Heart left ventricle (tissue), 16 donors: ENCODE measurements at regions not wholly inside any gene's neighbourhood (a gene's known extent, or its start where the extent isn't known, plus 50 kb on each side); places are given as distances from the start of the nearest gene placed in this dataset.

ENCODE experiments used
- ATAC-seq, 4 donors: fragments of 200-7000 bp; cut with Tn5 transposase; one replicate each; pipeline ENCODE4 v1.9.1; 2020 to 2022; ENCODE audit warnings: moderate library complexity in 4 of 4, mild to moderate bottlenecking in 3 of 4, moderate number of reproducible peaks in 1 of 4
- DNase-seq, 5 donors: peaks; one replicate each; pipeline ENCODE4 v3.0.0-alpha.2; 2020
- H3K27ac ChIP-seq, 12 donors: fragments of 200-600 bp; sonication (generic) in 4 of 12; one replicate each; pipeline versions ENCODE4 v1.5.0 to v1.8.0; 2016 to 2022; ENCODE audit warnings: mild to moderate bottlenecking in 2 of 12
- H3K27me3 ChIP-seq, 9 donors: fragments of 200-600 bp; sonication (generic) in 2 of 9; one replicate each; pipeline versions ENCODE4 v1.5.1 to v1.8.0; 2016 to 2022; ENCODE audit warnings: mild to moderate bottlenecking in 3 of 9
- H3K36me3 ChIP-seq, 9 donors: fragments of 200-600 bp; sonication (generic) in 2 of 9; one replicate each; pipeline versions ENCODE4 v1.5.0 to v1.8.0; 2018 to 2022; ENCODE audit warnings: mild to moderate bottlenecking in 2 of 9
- H3K4me1 ChIP-seq, 12 donors: fragments of 200-600 bp; sonication (generic) in 4 of 12; one replicate each; pipeline versions ENCODE4 v1.5.0 to v1.8.0; 2016 to 2022; ENCODE audit warnings: mild to moderate bottlenecking in 3 of 12
- H3K4me3 ChIP-seq, 12 donors: fragments of 200-600 bp; sonication (generic) in 4 of 12; one replicate each; pipeline versions ENCODE4 v1.5.0 to v1.8.0; 2017 to 2022; ENCODE audit warnings: mild to moderate bottlenecking in 9 of 12, moderate library complexity in 4 of 12
- H3K9me3 ChIP-seq, 12 donors: fragments of 200-600 bp; sonication (generic) in 4 of 12; one replicate each; pipeline versions ENCODE4 v1.5.0 to v1.8.0; 2016 to 2022; ENCODE audit warnings: mild to moderate bottlenecking in 1 of 12
- POLR2A ChIP-seq, 2 donors: fragments of 450-650 bp; IDR thresholded peaks; one replicate each; pipeline ENCODE4 v1.6.1; 2017; ENCODE audit warnings: antibody characterized with exemption in 2 of 2, mild to moderate bottlenecking in 2 of 2, moderate library complexity in 2 of 2
- WGBS, 4 donors: extraction: QIAGEN DNeasy Blood & Tissue Kit in 2 of 4; methylation state at CpG; one replicate each; pipeline versions ENCODE4 v1.1.5 to v1.1.7; 2013 to 2018; 5-methylcytosine and 5-hydroxymethylcytosine counted together
- intact Hi-C, 10 donors: fragments of 100-400 bp; cut with DNase I; formaldehyde crosslinking; loops; one replicate each; pipeline versions ENCODE4 v1.11.1 to v1.14.2; 2022
- TF ChIP-seq, protein P1 (sequence below), 12 donors: fragments of 200-600 bp; sonication (generic) in 4 of 12; IDR thresholded peaks; one replicate each; pipeline versions ENCODE4 v1.5.0 to v1.8.0; 2018 to 2022; ENCODE audit warnings: antibody characterized with exemption in 12 of 12, mild to moderate bottlenecking in 5 of 12
- donor health status: ischemic (EF 13 %, LVEDD 7.1; RV severe dilation, severe dysfunction).
- donor health status: healthy with polysubstance abuse.
- donor health status: DM: no; HTN: yes; CAD: no.
- donor health status: DM: no; HTN: no; CAD: no.
- donor health status: ischemic (EF 25% LVEDD 6.9; RV normal size, moderate dysfunction).
- donor health status: ischemic (EF 25% LVEDD 5.7; RV mildly dilated, moderate dysfunction).
- donor health status: healthy.
- donor health status: DM: yes; HTN: yes; CAD: no.
- donor health status: ischemic (EF 35%, LVEDD 5.7; RV mildly dilated, moderate dysfunction).
- donor health status: nonischemic (EF 11% LVEDD 7.7; RV severe dilation, severe dysfunction).
- donor health status: DM: yes; HTN: yes; CAD: no.
- donor health status: PGD.
- donor health status: ischemic (EF 29% LVEDD 5.4; RV normal size, mild dysfunction).
- donor health status: nonischemic (EF 23%, LVEDD 6.1; RV moderate dilation, normal function).

DNA sequence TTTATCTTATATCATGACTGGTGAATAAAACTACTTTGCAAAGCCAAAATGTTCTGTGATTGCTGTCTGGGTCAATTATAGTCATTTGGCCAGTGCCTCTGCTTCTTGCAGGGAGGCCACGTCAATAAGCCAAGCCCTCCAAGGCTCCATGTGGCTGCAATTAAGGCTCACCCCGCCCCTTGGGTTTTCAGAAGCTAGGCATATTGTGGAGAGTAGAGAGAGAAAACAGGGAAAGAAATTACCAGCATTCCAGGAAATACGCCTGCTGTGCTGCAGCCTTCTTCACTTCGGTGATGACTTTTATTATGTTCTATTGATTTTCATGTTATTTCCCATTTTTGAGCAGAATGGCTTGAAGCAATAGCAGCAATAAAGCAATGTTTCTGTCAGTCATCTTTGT, 319.7 kb downstream of the SOX11 start:
- DNase-seq: no peak
- intact Hi-C loops: no loop called here

DNA sequence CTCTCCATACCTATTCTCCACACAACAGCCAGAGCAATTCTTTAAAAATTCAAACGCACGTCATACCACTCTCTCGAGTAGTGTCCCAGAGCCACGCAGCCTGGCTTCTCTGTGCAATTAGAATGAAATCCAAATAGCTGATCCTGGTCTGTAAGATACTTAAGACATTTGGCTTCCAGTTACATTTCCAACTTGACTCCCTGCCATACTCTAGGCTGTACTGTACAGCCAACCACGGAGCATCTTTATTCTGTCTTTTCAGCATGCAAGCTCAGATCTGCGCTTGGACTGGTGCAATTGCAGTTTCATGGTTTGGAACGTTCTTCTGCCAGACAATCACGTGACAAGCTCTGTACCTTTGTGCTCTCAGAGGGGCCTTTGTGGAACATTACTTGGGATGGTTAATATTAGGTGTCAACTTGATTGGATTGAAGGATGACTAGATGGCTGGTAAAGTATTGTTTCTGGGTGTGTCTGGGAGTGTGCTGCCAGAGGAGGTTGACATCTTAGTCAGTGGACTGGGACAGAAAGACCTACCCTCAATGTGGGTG, 325.6 kb downstream of the SOX11 start:
- Histone ChIP-seq H3K36me3 (no peaks in the 10 kb centered on the region), H3K9me3 (no peaks in the 10 kb centered on the region), H3K27ac (no peak overlapping the region), H3K4me3 (no peak overlapping the region), H3K27me3 (peaks cover 0 to 4% (median 0%) of the 10 kb centered on the region in 9 donors), H3K4me1 (no peaks in the 10 kb centered on the region)
- intact Hi-C loops: no loop called here
- WGBS, 4 donors: 74 to 89% (median 78%) methylated on average over 8 of the region's 8 CpGs
- ATAC-seq: no peak
- no peak for TF ChIP-seq POLR2A (IDR thresholded peaks at IDR 0.05)
- TF ChIP-seq, protein P1, sequence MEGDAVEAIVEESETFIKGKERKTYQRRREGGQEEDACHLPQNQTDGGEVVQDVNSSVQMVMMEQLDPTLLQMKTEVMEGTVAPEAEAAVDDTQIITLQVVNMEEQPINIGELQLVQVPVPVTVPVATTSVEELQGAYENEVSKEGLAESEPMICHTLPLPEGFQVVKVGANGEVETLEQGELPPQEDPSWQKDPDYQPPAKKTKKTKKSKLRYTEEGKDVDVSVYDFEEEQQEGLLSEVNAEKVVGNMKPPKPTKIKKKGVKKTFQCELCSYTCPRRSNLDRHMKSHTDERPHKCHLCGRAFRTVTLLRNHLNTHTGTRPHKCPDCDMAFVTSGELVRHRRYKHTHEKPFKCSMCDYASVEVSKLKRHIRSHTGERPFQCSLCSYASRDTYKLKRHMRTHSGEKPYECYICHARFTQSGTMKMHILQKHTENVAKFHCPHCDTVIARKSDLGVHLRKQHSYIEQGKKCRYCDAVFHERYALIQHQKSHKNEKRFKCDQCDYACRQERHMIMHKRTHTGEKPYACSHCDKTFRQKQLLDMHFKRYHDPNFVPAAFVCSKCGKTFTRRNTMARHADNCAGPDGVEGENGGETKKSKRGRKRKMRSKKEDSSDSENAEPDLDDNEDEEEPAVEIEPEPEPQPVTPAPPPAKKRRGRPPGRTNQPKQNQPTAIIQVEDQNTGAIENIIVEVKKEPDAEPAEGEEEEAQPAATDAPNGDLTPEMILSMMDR (IDR thresholded peaks at IDR 0.05): no peak
- DNase-seq: no peak

More for the DNA sequence above, 319.7 kb downstream of the SOX11 start:
- Histone ChIP-seq H3K36me3 (no peaks in the 10 kb centered on the region), H3K9me3 (no peaks in the 10 kb centered on the region), H3K4me3 (no peak overlapping the region), H3K27me3 (peaks cover 0 to 1% (median 0%) of the 10 kb centered on the region in 9 donors), H3K4me1 (no peaks in the 10 kb centered on the region), H3K27ac (no peak overlapping the region)
- WGBS, 4 donors: 66 to 76% (median 70%) methylated on average over 4 of the region's 4 CpGs
- ATAC-seq: no peak
- TF ChIP-seq POLR2A (IDR thresholded peaks at IDR 0.05): no peak
- TF ChIP-seq, protein P1 (IDR thresholded peaks at IDR 0.05): no peak

DNA sequence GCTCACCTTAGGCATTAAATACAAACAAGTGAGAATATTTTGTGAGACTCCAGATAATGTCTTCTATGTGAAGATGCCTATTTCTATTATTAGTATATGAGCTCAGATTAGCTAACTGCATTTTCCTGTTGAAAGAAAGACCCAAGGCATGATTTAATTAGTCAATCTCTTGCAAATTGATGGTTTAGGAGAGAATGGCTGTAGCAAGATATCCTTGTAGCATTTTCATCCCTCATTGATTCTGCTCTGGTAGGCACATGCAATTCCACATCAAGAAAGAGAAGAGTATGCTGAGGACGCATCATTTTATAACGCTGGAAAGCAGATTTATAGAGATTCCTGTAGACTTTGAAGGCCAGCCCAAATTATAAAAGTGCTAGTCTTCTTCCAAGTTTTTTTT, 332.0 kb downstream of the SOX11 start:
- DNase-seq (no peak), ATAC-seq (no peak)
- no peaks in the 10 kb centered on the region for H3K36me3 ChIP-seq
- no peak overlapping the region for H3K27ac ChIP-seq
- no peaks in the 10 kb centered on the region for H3K27me3 ChIP-seq
- no peaks in the 10 kb centered on the region for H3K9me3 ChIP-seq
- H3K4me1 ChIP-seq: no peaks in the 10 kb centered on the region
- WGBS, 4 donors: 94 to 98% (median 96%) methylated on average over 2 of the region's 2 CpGs
- H3K4me3 ChIP-seq: no peak overlapping the region
- intact Hi-C loops: no loop called here
- no peak for TF ChIP-seq POLR2A (IDR thresholded peaks at IDR 0.05)

DNA sequence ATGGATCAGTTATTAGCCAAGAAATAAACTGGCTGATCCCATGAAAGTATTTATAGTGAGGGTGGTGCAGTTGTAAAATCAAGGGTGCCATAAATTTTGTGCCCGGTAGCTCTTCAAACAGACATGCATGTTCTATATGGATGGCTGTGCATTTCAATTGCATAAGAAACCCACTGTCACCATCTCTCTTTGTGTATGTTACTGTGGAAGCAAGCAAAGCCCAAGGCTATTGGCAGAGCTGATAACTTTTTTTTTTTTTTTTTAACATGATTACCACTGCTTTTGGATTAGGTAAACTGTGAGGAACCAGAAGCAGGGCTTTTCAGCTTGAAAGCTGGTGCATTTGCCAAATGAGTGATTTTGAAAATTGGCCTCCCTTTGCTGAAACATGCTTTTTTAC, 332.6 kb downstream of the SOX11 start:
- no peaks in the 10 kb centered on the region for H3K9me3 ChIP-seq
- intact Hi-C loops: no loop called here
- no peaks in the 10 kb centered on the region for H3K27me3 ChIP-seq
- 95 to 100% (median 98%) methylated on average over 1 of the region's 1 CpG for WGBS, 4 donors
- no peak overlapping the region for H3K27ac ChIP-seq
- ATAC-seq: no peak
- TF ChIP-seq, protein P1 (IDR thresholded peaks at IDR 0.05): no peak
- no peak for TF ChIP-seq POLR2A (IDR thresholded peaks at IDR 0.05)
- no peaks in the 10 kb centered on the region for H3K36me3 ChIP-seq
- no peaks in the 10 kb centered on the region for H3K4me1 ChIP-seq
- no peak overlapping the region for H3K4me3 ChIP-seq
- no peak for DNase-seq

DNA sequence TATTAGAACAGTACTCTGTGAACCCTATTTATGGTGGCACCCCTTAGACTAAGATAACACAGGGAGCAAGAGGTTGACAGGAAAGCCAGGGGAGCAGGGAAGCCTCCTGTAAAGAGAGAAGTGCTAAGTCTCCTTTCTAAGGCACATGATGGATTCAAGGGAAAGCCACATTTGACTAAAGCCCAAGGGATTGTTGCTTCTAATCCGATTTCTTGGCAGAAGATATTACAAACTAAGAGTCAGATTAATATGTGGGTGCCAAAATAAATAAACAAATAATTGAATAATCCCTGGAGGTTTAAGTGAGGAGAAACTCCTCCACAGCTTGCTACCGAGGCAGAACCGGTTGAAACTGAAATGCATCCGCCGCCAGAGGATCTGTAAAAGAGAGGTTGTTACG, 333.2 kb downstream of the SOX11 start:
- TF ChIP-seq, protein P1 (IDR thresholded peaks at IDR 0.05): no peak
- no peak for TF ChIP-seq POLR2A (IDR thresholded peaks at IDR 0.05)

More for the DNA sequence above, 333.2 kb downstream of the SOX11 start:
- Histone ChIP-seq H3K9me3 (no peaks in the 10 kb centered on the region), H3K4me3 (no peak overlapping the region), H3K27me3 (no peaks in the 10 kb centered on the region), H3K36me3 (no peaks in the 10 kb centered on the region), H3K4me1 (no peaks in the 10 kb centered on the region), H3K27ac (no peak overlapping the region)
- intact Hi-C loops: no loop called here
- DNase-seq: no peak
- 64 to 81% (median 74%) methylated on average over 6 of the region's 6 CpGs for WGBS, 4 donors
- ATAC-seq: no peak
